GM23338 (cell line): ENCODE measurements at regions not wholly inside any gene's neighbourhood (a gene's known extent, or its start where the extent isn't known, plus 50 kb on each side); places are given as distances from the start of the nearest gene placed in this dataset.

Experiments used
- ATAC-seq: fragments of 200-7000 bp; cut with Tn5 transposase; 3 replicates; pipeline ENCODE4 v1.9.1; 2020
- DNase-seq: peaks from one replicate; pipeline ENCODE4 v3.0.0-alpha.2; 2015; ENCODE audit warnings: low spot score
- H2AFZ ChIP-seq: fragments of 200-600 bp; sonication (generic); 2 replicates; pipeline ENCODE4 v1.8.0; 2016; ENCODE audit warnings: antibody characterized with exemption, mild to moderate bottlenecking, moderate library complexity
- H3F3A ChIP-seq: fragments of 200-600 bp; sonication (generic); replicated peaks from 2 replicates; pipeline ENCODE4 v1.8.0; 2017; ENCODE audit warnings: antibody characterized with exemption, mixed run types, low read depth
- H3K27ac ChIP-seq: fragments of 200-600 bp; sonication (generic); 2 replicates; pipeline ENCODE4 v1.6.1; 2016; ENCODE audit warnings: low read depth
- H3K27me3 ChIP-seq: fragments of 200-600 bp; sonication (generic); 2 replicates; pipeline ENCODE4 v1.8.0; 2016; ENCODE audit warnings: mild to moderate bottlenecking, mixed run types, moderate library complexity; ENCODE audit not compliant: insufficient read depth
- H3K36me3 ChIP-seq: fragments of 200-600 bp; sonication (generic); 2 replicates; pipeline ENCODE4 v1.8.0; 2016; ENCODE audit warnings: mild to moderate bottlenecking; ENCODE audit not compliant: insufficient read depth
- H3K4me1 ChIP-seq: fragments of 200-600 bp; sonication (generic); 2 replicates; pipeline ENCODE4 v1.8.0; 2016; ENCODE audit warnings: mild to moderate bottlenecking, moderate library complexity; ENCODE audit not compliant: insufficient read depth
- H3K4me2 ChIP-seq: fragments of 200-600 bp; sonication (generic); 2 replicates; pipeline ENCODE4 v1.7.1; 2017; ENCODE audit warnings: mixed run types
- H3K4me3 ChIP-seq: fragments of 200-600 bp; sonication (generic); 2 replicates; pipeline ENCODE4 v1.6.1; 2016; ENCODE audit warnings: mixed run types
- H3K79me2 ChIP-seq: fragments of 200-600 bp; sonication (generic); replicated peaks from 2 replicates; pipeline ENCODE4 v1.8.0; 2017; ENCODE audit warnings: mild to moderate bottlenecking; ENCODE audit not compliant: insufficient read depth
- H3K9me2 ChIP-seq: fragments of 200-600 bp; sonication (generic); 2 replicates; pipeline ENCODE4 v1.8.0; 2017; ENCODE audit not compliant: insufficient read depth
- H4K20me1 ChIP-seq: fragments of 200-600 bp; sonication (generic); replicated peaks from 2 replicates; pipeline ENCODE4 v1.8.0; 2017; ENCODE audit warnings: mild to moderate bottlenecking; ENCODE audit not compliant: insufficient read depth
- H3K27ac Mint-ChIP-seq: 2 replicates; pipeline ENCODE4 v1.8.0; 2020; ENCODE audit warnings: inconsistent platforms, mild to moderate bottlenecking, moderate library complexity, mixed read lengths
- H3K27me3 Mint-ChIP-seq: 3 replicates; pipeline ENCODE4 v1.8.0; 2022; ENCODE audit warnings: low read depth, mild to moderate bottlenecking, moderate library complexity, mixed read lengths, inconsistent platforms; ENCODE audit not compliant: insufficient read depth, poor library complexity
- H3K36me3 Mint-ChIP-seq: 3 replicates; pipeline ENCODE4 v1.8.0; 2021; ENCODE audit warnings: low read depth, mild to moderate bottlenecking, inconsistent platforms, moderate library complexity, mixed read lengths
- H3K4me1 Mint-ChIP-seq: 3 replicates; pipeline ENCODE4 v1.8.0; 2020; ENCODE audit warnings: mild to moderate bottlenecking, inconsistent platforms, mixed read lengths
- H3K4me3 Mint-ChIP-seq: 3 replicates; pipeline ENCODE4 v1.8.0; 2021; ENCODE audit warnings: moderate library complexity, mild to moderate bottlenecking, inconsistent platforms, mixed read lengths
- H3K9me3 Mint-ChIP-seq: 3 replicates; pipeline ENCODE4 v1.8.0; 2020; ENCODE audit warnings: moderate library complexity, mild to moderate bottlenecking, inconsistent platforms, mixed read lengths
- CREB1 ChIP-seq: fragments of 250-450 bp; sonication (Bioruptor Pico); IDR thresholded peaks from 2 replicates; pipeline ENCODE4 v1.5.0; 2020; ENCODE audit warnings: low read depth, mild to moderate bottlenecking, moderate library complexity
- CTCF ChIP-seq, 2 experiments: fragments of 200-600 bp in 1 of 2; sonication (generic) in 1 of 2; conservative IDR thresholded peaks; 2 replicates each; pipeline versions ENCODE4 v1.5.1 to v1.6.1; 2016 to 2017; ENCODE audit warnings: antibody characterized with exemption in 2 of 2, low read depth in 2 of 2, mild to moderate bottlenecking in 2 of 2, moderate library complexity in 1 of 2
- ETS1 ChIP-seq: IDR thresholded peaks from 2 replicates; pipeline ENCODE4 v1.6.1; 2016; ENCODE audit warnings: antibody characterized with exemption
- EZH2 ChIP-seq: fragments of 200-600 bp; sonication (generic); IDR thresholded peaks from one replicate; pipeline ENCODE4 v1.8.0; 2017; ENCODE audit warnings: antibody characterized with exemption, mild to moderate bottlenecking, low read depth; ENCODE audit not compliant: unreplicated experiment
- EZH2phosphoT487 ChIP-seq: fragments of 200-600 bp; sonication (generic); IDR thresholded peaks from one replicate; pipeline ENCODE4 v1.8.1; 2018; ENCODE audit warnings: antibody characterized with exemption; ENCODE audit not compliant: unreplicated experiment
- JUNB ChIP-seq: IDR thresholded peaks from one replicate; pipeline ENCODE4 v1.6.1; 2016; ENCODE audit warnings: antibody characterized with exemption; ENCODE audit not compliant: unreplicated experiment
- NANOG ChIP-seq: IDR thresholded peaks from 2 replicates; pipeline ENCODE4 v1.6.1; 2016; ENCODE audit warnings: antibody characterized with exemption, borderline replicate concordance
- POLR2AphosphoS5 ChIP-seq: IDR thresholded peaks from 2 replicates; pipeline ENCODE4 v1.6.1; 2016; ENCODE audit warnings: antibody characterized with exemption, low read depth
- REST ChIP-seq: IDR thresholded peaks from one replicate; pipeline ENCODE4 v1.6.1; 2018; ENCODE audit warnings: antibody characterized with exemption; ENCODE audit not compliant: unreplicated experiment
- STAT1 ChIP-seq: IDR thresholded peaks from one replicate; pipeline ENCODE4 v1.6.1; 2016; ENCODE audit warnings: antibody characterized with exemption; ENCODE audit not compliant: unreplicated experiment
- ZNF114 ChIP-seq: fragments of 250-450 bp; sonication (Bioruptor Pico); IDR thresholded peaks from 2 replicates; pipeline ENCODE4 v1.5.0; 2020; ENCODE audit warnings: mild to moderate bottlenecking, moderate library complexity
- ZNF331 ChIP-seq: fragments of 250-450 bp; sonication (Bioruptor Pico); IDR thresholded peaks from 2 replicates; pipeline ENCODE4 v1.5.0; 2020; ENCODE audit warnings: low read depth, mild to moderate bottlenecking, moderate library complexity
- ZNF462 ChIP-seq: fragments of 250-450 bp; sonication (Bioruptor Pico); IDR thresholded peaks from 2 replicates; pipeline ENCODE4 v1.5.0; 2020; ENCODE audit warnings: mild to moderate bottlenecking, moderate library complexity

GRCh38 chr2:121818546-121818945 is 63.1 kb downstream of the TSN start:
- H3K4me1 Mint-ChIP-seq = peaks cover 4% of the 10 kb centered on the region
- peaks cover 15% of the 10 kb centered on the region for H3K36me3 Mint-ChIP-seq
- H3K79me2 ChIP-seq = no peaks in the 10 kb centered on the region
- ATAC-seq (no peak), DNase-seq (no peak)
- no peak overlapping the region for H3K4me2 ChIP-seq
- no peaks in the 10 kb centered on the region for H3F3A ChIP-seq
- peaks cover 29% of the 10 kb centered on the region; the same call in 2 of the 3 replicates for H3K9me3 Mint-ChIP-seq
- no peaks in the 10 kb centered on the region for H3K36me3 ChIP-seq
- H3K27ac Mint-ChIP-seq = no peak overlapping the region
- H3K4me3 ChIP-seq = no peak overlapping the region
- no peak overlapping the region for H3K27ac ChIP-seq
- TF ChIP-seq ZNF114 = no peak
- TF ChIP-seq CTCF (conservative IDR thresholded peaks at IDR 0.05; ENCODE audit: low read depth in 2 of 2) = no peak
- TF ChIP-seq EZH2 = no peak
- no peak for TF ChIP-seq REST
- TF ChIP-seq POLR2AphosphoS5 = no peak
- no peak for TF ChIP-seq NANOG
- TF ChIP-seq ETS1 = no peak
- no peak for TF ChIP-seq JUNB
- no peak for TF ChIP-seq ZNF462 (CRISPR knock-in tag)
- no peak for TF ChIP-seq EZH2phosphoT487
- TF ChIP-seq STAT1 = no peak
- TF ChIP-seq CREB1 (CRISPR knock-in tag) = no peak
- TF ChIP-seq ZNF331 = no peak
- H3K27me3 Mint-ChIP-seq = peaks cover 11% of the 10 kb centered on the region
- peak overlapping the region; percentile 90 for H2AFZ ChIP-seq
- H3K9me2 ChIP-seq = peaks cover 16% of the 10 kb centered on the region; the same call in 1 of the 2 replicates
- no peaks in the 10 kb centered on the region for H3K27me3 ChIP-seq
- H3K4me1 ChIP-seq = peaks cover 4% of the 10 kb centered on the region; the same call in 1 of the 2 replicates
- no peak overlapping the region for H3K4me3 Mint-ChIP-seq
- H4K20me1 ChIP-seq = no peaks in the 10 kb centered on the region
